ENCODE measurements at regions not wholly inside any gene's neighbourhood (a gene's known extent, or its start where the extent isn't known, plus 50 kb on each side); places are given as distances from the start of the nearest gene placed in this dataset.

DNA sequence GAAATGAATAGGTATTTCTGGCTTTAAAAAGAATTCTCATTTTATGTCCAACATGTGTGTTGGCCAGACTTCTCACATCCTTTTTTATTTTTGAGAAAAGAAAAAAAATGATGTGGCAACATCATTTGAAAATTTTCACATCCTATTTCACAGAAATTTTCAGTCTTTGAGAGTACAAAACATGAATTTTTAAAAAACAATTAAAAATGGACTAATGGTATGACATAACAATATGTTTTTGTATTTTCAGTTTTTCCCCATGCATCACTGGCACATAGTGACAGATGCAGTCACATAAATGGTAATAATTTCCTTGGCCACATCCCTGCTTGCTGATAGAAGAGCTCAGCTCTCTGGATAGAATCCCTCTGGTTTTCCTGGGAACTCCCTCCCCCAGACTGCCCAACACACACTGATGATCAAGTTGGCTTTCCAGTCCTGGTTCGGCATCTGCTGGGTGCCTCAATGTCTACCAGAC lies 188.5 kb upstream of the AGR3 start:
- DNase-seq (ENCODE audit: low spot score) = no peak
- Histone ChIP-seq H3K27ac (ENCODE audit: extremely low read length, insufficient read depth, low read length) (no peak overlapping the region), H3K4me1 (ENCODE audit: insufficient read depth, low read length) (peaks cover 6% of the 10 kb centered on the region; the same call in 1 of the 2 replicates), H3K79me2 (ENCODE audit: insufficient read depth, low read length) (no peaks in the 10 kb centered on the region), H4K20me1 (ENCODE audit: insufficient read depth, low read length) (no peaks in the 10 kb centered on the region), H3K9ac (ENCODE audit: insufficient read depth, low read depth, low read length) (no peak overlapping the region), H2AFZ (ENCODE audit: low read length) (no peak overlapping the region), H3K36me3 (replicated peaks in 1 of 2; ENCODE audit: control insufficient read depth in 1 of 2, insufficient read depth in 2 of 2, low read length in 2 of 2) (no peaks in the 10 kb centered on the region), H3K4me3 (replicated peaks in 1 of 3; ENCODE audit: insufficient read depth in 1 of 3, low read depth in 2 of 3, low read length in 3 of 3) (no peak overlapping the region), H3K4me2 (ENCODE audit: low read depth, low read length) (no peak overlapping the region), H3K9me3 (ENCODE audit: low read length) (no peaks in the 10 kb centered on the region), H3K27me3 (ENCODE audit: control insufficient read depth in 1 of 2, insufficient read depth in 2 of 2, low read length in 2 of 2) (no peaks in the 10 kb centered on the region)
- intact Hi-C loops (cut with micrococcal nuclease; ENCODE audit: unreplicated experiment) = no loop called here
- POLR2A ChIA-PET = interaction anchor here (0.5 kb wide), 1 partner anchor 17 kb away, joined by 4 read pairs; no protein-coding TSS in a partner anchor
- WGBS (ENCODE audit: low lambda C conversion rate) = 100% methylated on average over 1 of the region's 1 CpG
- in situ Hi-C loops (cut with HindIII; ENCODE audit: extremely low pct_ligation_motif_present, low pct_unique_long_range_greater_than_20kb) = no loop called here
- ATAC-seq = no peak
- CTCF ChIA-PET (ENCODE audit: low intra/inter-chr PET ratio, low total read pairs) = no interaction called here
- no TSS peak for BruUV-seq (replicated peaks)
- FAIRE-seq = no peak
- TF ChIP-seq ZNF256 (CRISPR knock-in tag; conservative IDR thresholded peaks at IDR 0.05) = no peak
- TF ChIP-seq ASH2L (IDR thresholded peaks at IDR 0.05; ENCODE audit: insufficient read length, low read depth, low read length) = no peak
- TF ChIP-seq ETV6 (CRISPR knock-in tag; conservative IDR thresholded peaks at IDR 0.05) = no peak
- TF ChIP-seq, protein P1, sequence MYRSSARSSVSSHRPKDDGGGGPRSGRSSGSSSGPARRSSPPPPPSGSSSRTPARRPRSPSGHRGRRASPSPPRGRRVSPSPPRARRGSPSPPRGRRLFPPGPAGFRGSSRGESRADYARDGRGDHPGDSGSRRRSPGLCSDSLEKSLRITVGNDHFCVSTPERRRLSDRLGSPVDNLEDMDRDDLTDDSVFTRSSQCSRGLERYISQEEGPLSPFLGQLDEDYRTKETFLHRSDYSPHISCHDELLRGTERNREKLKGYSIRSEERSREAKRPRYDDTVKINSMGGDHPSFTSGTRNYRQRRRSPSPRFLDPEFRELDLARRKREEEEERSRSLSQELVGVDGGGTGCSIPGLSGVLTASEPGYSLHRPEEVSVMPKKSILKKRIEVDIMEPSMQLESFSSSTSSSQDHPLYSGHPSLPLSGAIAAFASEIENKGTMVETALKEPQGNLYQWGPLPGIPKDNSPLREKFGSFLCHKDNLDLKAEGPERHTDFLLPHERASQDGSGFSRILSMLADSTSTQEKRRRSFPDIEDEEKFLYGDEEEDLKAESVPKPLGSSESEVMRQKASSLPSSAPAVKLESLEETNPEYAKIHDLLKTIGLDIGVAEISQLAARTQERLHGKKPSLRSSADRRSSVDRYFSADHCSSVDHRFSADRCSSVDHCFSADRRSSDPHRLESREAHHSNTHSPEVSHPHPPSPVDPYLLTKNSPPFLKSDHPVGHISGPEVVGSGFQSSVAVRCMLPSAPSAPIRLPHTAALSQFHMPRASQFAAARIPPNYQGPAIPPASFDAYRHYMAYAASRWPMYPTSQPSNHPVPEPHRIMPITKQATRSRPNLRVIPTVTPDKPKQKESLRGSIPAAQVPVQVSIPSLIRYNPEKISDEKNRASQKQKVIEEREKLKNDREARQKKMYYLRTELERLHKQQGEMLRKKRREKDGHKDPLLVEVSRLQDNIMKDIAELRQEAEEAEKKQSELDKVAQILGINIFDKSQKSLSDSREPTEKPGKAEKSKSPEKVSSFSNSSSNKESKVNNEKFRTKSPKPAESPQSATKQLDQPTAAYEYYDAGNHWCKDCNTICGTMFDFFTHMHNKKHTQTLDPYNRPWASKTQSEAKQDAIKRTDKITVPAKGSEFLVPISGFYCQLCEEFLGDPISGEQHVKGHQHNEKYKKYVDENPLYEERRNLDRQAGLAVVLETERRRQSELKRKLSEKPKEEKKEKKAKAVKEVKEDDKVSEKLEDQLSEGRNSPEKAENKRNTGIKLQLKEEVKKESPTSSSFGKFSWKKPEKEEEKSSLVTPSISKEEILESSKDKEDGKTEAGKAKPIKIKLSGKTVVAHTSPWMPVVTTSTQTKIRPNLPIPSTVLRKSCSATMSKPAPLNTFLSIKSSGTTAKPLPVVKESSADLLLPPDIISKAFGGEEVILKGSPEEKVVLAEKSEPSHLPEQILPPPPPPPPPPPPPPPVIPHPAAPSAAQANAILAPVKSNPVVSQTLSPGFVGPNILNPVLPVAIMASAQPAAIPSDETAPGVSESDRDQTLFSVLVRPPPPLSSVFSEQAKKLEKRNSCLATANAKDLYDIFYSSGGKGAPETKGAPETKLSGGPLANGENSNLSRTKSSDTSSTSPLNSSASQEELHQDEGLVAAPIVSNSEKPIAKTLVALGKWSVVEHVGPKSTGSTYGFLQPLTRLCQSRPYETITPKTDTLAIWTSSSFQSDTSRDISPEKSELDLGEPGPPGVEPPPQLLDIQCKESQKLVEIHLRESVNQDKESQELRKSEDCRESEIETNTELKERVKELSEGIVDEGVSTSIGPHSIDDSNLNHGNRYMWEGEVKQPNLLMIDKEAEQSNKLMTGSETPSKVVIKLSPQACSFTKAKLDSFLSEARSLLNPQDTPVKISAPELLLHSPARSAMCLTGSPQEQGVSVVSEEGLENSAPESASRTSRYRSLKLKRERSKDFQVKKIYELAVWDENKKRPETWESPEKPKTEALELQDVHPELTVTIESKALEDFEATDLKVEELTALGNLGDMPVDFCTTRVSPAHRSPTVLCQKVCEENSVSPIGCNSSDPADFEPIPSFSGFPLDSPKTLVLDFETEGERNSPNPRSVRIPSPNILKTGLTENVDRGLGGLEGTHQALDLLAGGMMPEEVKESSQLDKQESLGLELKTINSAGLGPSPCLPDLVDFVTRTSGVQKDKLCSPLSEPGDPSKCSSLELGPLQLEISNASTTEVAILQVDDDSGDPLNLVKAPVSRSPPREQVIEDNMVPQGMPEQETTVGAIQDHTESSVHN (CRISPR knock-in tag; IDR thresholded peaks at IDR 0.05) = no peak
- no peak for TF ChIP-seq KMT2B (CRISPR knock-in tag; IDR thresholded peaks at IDR 0.05)
- no peak for TF ChIP-seq SRY (CRISPR knock-in tag; IDR thresholded peaks at IDR 0.05)
- TF ChIP-seq DNMT3B (CRISPR knock-in tag; conservative IDR thresholded peaks at IDR 0.05) = no peak
- no peak for TF ChIP-seq HNF4A (CRISPR knock-in tag; IDR thresholded peaks at IDR 0.05)
- no peak for TF ChIP-seq ZNF891 (CRISPR knock-in tag; IDR thresholded peaks at IDR 0.05)
- no peak for TF ChIP-seq CC2D1A (CRISPR knock-in tag; IDR thresholded peaks at IDR 0.05)
- TF ChIP-seq ZNF333 (CRISPR knock-in tag; IDR thresholded peaks at IDR 0.05; ENCODE audit: borderline replicate concordance) = no peak
- TF ChIP-seq, protein P2, sequence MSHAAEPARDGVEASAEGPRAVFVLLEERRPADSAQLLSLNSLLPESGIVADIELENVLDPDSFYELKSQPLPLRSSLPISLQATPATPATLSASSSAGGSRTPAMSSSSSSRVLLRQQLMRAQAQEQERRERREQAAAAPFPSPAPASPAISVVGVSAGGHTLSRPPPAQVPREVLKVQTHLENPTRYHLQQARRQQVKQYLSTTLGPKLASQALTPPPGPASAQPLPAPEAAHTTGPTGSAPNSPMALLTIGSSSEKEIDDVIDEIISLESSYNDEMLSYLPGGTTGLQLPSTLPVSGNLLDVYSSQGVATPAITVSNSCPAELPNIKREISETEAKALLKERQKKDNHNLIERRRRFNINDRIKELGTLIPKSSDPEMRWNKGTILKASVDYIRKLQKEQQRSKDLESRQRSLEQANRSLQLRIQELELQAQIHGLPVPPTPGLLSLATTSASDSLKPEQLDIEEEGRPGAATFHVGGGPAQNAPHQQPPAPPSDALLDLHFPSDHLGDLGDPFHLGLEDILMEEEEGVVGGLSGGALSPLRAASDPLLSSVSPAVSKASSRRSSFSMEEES (CRISPR knock-in tag; IDR thresholded peaks at IDR 0.05) = no peak
- TF ChIP-seq PTBP1 (IDR thresholded peaks at IDR 0.05; ENCODE audit: low read depth, low read length, poor library complexity, severe bottlenecking) = no peak

Data from HepG2 (cell line).